ENCODE measurements at regions not wholly inside any gene's neighbourhood (a gene's known extent, or its start where the extent isn't known, plus 50 kb on each side); places are given as distances from the start of the nearest gene placed in this dataset.

- no peak for DNase-seq (ENCODE audit: low spot score)
Observed at GRCh38 chr2:180660881-180661685, 319.3 kb upstream of the UBE2E3 start.

- no peak for DNase-seq (ENCODE audit: low spot score)
Observed at GRCh38 chr2:180660207-180660606, 320.2 kb upstream of the UBE2E3 start.

DNA sequence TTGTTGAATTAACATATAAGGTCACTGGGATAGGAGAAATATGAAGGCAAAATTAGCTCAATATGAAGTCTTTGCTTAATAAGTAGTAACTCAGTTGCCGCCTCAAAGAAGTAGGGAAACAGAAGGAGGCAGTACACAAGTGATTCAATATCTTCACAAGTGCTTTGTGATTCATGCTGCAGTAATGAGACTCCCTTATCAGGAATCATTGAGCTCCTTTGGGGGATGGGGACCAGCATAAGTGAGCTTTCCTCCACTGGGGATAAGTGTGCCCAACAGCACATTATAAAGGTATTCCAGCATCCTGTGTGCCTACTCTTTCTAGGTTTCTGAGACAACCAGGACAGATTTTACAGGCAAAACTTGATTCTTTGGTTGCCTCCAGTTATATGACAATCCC is 323.4 kb upstream of the UBE2E3 start:
- DNase-seq (ENCODE audit: low spot score), result peak; percentile 5

DNA sequence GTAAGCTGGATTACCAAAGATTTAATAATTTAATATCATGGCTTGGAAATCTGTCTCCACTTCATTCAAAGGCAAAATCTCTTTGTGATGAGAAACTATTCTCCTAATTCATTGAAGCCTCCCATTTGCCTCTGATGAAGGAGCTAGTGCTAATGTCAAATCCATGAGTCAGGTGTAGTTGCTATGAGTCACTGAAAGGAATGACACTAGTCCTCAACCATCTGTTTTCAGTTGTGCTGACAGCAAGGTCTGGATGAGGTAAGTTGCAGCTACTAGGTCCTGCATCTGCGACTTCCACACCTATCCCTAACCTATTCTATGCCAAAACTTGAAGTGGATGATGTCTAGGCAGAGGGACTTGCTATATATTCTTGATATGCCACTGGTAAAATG is 324.0 kb upstream of the UBE2E3 start:
- peak; percentile 3 for DNase-seq (ENCODE audit: low spot score)

DNA sequence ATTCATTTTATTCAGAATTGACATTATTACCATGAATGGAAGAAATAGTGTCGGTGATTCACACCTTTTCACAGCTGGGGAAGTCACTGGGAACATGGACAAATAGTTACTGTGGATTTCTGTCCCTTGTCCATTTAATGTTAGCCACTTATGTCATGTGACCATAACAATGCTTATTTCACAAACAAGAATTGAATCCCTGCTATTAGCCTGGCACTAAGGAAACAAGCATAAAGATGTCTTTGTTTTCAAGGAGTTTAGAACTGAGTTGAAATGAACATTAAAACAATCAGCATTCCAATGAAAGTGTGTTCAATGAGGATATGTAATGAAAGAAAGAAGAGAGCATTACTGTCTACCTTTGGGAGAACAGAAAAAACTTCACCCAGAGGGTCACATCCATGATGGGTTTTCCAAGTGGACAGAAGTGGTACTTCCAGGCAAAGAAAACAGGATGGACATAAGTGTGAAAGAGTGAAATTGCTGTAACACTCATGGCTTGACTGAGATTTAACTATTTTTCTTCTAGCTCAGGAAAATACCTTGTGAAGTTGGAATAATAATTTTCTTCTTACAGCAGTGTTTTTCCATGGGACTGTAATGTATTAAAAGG is 324.5 kb upstream of the UBE2E3 start:
- no peak for DNase-seq (ENCODE audit: low spot score)

- no peak for DNase-seq (ENCODE audit: low spot score)
Observed at GRCh38 chr2:180655393-180655792, 325.0 kb upstream of the UBE2E3 start.

GRCh38 chr2:180653481-180653880 is 326.9 kb upstream of the UBE2E3 start:
- no peak for DNase-seq (ENCODE audit: low spot score)

- DNase-seq (ENCODE audit: low spot score), result no peak
Observed at GRCh38 chr2:180652794-180653193, 327.6 kb upstream of the UBE2E3 start.

- DNase-seq (ENCODE audit: low spot score), result no peak
Observed at GRCh38 chr2:180651596-180651995, 328.8 kb upstream of the UBE2E3 start.

DNA sequence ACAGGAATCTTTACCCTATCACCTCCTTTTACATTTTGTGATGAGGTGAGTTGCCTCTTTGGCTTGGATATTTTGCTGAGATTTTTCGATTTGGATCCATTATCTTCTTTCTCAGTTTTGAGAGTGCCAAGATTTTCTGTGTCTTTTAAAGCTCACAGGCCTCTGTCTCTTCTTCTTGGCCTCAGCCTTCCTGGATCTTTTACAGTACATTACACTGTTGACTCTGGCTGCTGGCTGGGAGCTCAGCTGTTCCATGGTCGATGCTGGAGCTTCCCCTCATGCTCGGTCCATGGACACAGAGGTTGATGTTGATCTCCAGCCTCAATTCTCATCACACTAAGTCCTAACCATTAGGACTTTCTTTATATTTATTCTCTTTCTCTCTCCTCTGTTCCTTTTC is 332.8 kb upstream of the UBE2E3 start:
- DNase-seq (ENCODE audit: low spot score), result no peak

- DNase-seq (ENCODE audit: low spot score), result no peak
Observed at GRCh38 chr2:180647221-180647620, 333.2 kb upstream of the UBE2E3 start.

GRCh38 chr2:180646756-180647155 is 333.6 kb upstream of the UBE2E3 start:
- no peak for DNase-seq (ENCODE audit: low spot score)

DNA sequence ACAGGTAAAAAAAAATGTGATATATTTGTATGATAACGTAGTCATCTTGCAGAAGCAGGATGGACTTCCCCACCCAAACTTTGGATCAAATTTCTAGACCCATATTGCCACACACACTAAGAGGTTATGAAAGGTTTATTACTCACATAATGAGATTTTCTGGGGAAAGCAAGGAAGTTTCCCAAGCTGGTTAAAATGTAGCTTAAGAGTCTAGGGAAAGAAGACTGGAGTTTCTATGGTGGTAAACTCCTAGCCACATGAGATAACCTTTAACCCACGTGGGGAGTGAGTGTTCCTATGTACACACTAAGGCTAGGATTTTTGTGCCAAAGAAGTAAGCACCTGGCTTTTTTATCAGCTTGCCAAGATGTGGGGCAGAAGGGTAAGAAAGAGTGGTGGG is 335.7 kb upstream of the UBE2E3 start:
- DNase-seq (ENCODE audit: low spot score), result no peak

GRCh38 chr2:180630756-180631155 is 349.6 kb upstream of the UBE2E3 start:
- DNase-seq (ENCODE audit: low spot score), result no peak

GRCh38 chr2:180625006-180625844 is 355.2 kb upstream of the UBE2E3 start:
- no peak for DNase-seq (ENCODE audit: low spot score)

DNA sequence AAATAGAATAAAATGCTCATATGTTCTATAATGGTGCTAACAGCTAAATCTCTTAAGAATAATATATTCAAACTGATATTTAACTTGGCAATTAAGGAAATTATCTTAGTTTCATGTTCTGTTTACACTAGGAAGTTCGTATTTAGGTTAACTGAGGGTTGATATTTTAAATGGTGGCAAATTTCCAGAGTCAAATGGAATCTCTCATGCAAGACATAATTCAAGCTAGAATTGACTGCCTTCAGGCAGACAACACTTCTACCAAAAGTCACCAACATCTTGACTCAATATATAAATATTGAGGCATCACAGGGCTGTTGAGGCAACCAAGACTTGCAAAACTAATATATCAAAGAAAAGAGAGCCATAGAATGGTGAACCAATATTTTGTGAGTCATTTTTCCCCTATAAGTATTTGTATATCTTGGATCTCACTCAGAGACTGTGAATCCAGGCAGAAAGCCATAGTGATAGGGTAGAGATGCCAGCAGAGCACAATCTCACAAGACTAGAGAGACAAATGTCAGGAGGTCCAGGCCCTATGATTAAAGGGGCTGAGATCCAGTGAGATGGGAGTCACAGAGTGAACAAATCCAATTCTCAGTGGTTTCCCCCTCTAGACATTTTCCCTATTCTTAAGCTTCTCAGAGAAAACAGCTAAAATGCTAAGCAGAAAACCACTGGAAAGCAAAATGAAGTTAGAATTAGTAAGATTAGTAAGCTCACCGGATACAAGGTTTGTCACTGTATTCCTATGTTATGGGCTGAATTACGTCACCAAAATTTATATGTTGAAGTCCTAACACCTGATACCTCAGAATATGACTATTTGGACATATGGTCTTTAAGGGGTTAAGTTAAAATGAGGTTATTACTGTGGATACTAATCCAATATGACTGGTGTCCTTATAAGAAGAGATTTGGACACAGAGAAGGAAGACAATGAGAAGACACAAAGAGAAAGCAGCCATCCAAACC is 358.2 kb upstream of the UBE2E3 start:
- DNase-seq (ENCODE audit: low spot score), result no peak

- DNase-seq (ENCODE audit: low spot score), result no peak
Observed at GRCh38 chr2:180621366-180621765, 359.0 kb upstream of the UBE2E3 start.

DNA sequence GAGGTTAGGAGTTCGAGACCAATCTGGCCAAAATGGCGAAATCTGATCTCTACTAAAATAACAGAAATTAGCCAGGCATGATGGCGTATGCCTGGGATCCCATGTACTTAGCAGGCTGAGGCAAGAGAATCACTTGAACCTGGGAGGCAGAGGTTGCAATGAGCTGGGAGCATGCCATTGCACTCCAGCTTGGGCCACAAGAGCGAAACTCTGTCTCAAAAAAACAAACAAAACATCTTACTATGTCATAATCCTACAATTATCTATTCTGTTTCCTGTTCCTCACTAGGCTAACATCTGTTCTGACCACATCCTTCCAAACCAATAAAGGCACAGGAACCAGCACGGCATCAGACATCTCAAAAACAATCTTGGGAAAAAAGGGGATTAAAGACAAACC is 361.8 kb upstream of the UBE2E3 start:
- no peak for DNase-seq (ENCODE audit: low spot score)

GRCh38 chr2:180614776-180615175 is 365.6 kb upstream of the UBE2E3 start:
- DNase-seq (ENCODE audit: low spot score), result no peak

- DNase-seq (ENCODE audit: low spot score), result no peak
Observed at GRCh38 chr2:180609626-180610340, 370.6 kb upstream of the UBE2E3 start.

DNA sequence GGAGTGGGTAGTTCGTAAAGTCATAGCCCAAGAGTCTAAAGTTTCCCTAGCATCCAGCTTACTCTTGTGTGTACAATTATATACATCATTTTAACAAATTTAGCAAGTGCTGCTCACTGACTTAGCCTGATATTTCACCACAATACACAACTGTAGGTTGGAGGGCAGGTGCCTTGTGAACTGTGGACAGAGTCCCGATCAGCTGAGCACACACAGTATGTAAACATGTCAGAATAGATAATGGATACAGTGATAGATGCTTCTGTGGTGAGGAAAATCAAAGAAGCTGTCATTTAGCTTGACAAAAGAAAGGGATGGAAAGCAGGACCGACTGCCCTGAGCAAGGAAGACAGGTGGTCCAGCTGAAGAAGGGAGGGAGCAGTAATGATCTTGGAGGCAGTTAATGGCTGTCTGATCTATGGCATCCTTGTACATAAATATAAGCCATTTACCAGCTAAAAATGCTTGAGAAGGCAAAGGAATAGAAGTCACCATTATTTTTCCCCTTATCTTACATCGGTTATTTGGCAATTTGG is 372.8 kb upstream of the UBE2E3 start:
- DNase-seq (ENCODE audit: low spot score), result no peak
